A673 (cell line): ENCODE measurements at regions not wholly inside any gene's neighbourhood (a gene's known extent, or its start where the extent isn't known, plus 50 kb on each side); places are given as distances from the start of the nearest gene placed in this dataset.

Source experiments
- BruUV-seq: library from RNA; stranded (reverse); fragments of 400-500 nt; replicated peaks from 2 replicates; lab custom pipeline; 2021; lab: Mats Ljungman, UMichigan
- CTCF ChIA-PET: fragments of 300-600 bp; sonication (Branson Sonifier 250); formaldehyde crosslinking; loops from one replicate; lab custom pipeline; 2022; ENCODE audit warnings: antibody characterized with exemption; lab: Charles Lee
- POLR2A ChIA-PET: fragments of 300-600 bp; sonication (Branson Sonifier 250); formaldehyde crosslinking; loops from one replicate; lab custom pipeline; 2022; ENCODE audit warnings: antibody characterized with exemption; ENCODE audit not compliant: low non-redundant PET; lab: Charles Lee
- DNase-seq: peaks from one replicate; pipeline ENCODE4 v3.0.0-alpha.2; 2015; ENCODE audit warnings: low spot score
- H3K27ac ChIP-seq: fragments of 200-600 bp; sonication (generic); 2 replicates; pipeline ENCODE4 v1.5.1; 2016; ENCODE audit warnings: mixed run types, low read depth, mild to moderate bottlenecking, mixed read lengths, antibody characterized with exemption, low read length; ENCODE audit not compliant: poor library complexity, severe bottlenecking
- H3K27me3 ChIP-seq: fragments of 200-600 bp; sonication (generic); replicated peaks from 2 replicates; pipeline ENCODE4 v1.6.1; 2017; ENCODE audit warnings: mixed run types, low read depth, mild to moderate bottlenecking, mixed read lengths, antibody characterized with exemption, low read length; ENCODE audit not compliant: insufficient read depth, poor library complexity
- H3K36me3 ChIP-seq: fragments of 200-600 bp; sonication (generic); 2 replicates; pipeline ENCODE4 v1.6.1; 2016; ENCODE audit warnings: mixed run types, mild to moderate bottlenecking, mixed read lengths, antibody characterized with exemption, low read length; ENCODE audit not compliant: insufficient read depth, poor library complexity, severe bottlenecking
- H3K4me1 ChIP-seq: fragments of 200-600 bp; sonication (generic); 2 replicates; pipeline ENCODE4 v1.6.1; 2017; ENCODE audit warnings: mixed run types, mild to moderate bottlenecking, mixed read lengths, antibody characterized with exemption, low read length; ENCODE audit not compliant: insufficient read depth, poor library complexity, severe bottlenecking
- H3K4me3 ChIP-seq: fragments of 200-600 bp; sonication (generic); 2 replicates; pipeline ENCODE4 v1.5.1; 2016; ENCODE audit warnings: low read depth, mixed run types, mild to moderate bottlenecking, mixed read lengths, low read length; ENCODE audit not compliant: poor library complexity, severe bottlenecking
- H3K9me3 ChIP-seq: fragments of 200-600 bp; sonication (generic); 2 replicates; pipeline ENCODE4 v1.6.1; 2016; ENCODE audit warnings: mixed run types, low read depth, mild to moderate bottlenecking, mixed read lengths, antibody characterized with exemption, low read length; ENCODE audit not compliant: poor library complexity, severe bottlenecking
- CTCF ChIP-seq: fragments of 300-800, 200-600 bp; sonication (generic); conservative IDR thresholded peaks from 2 replicates; pipeline ENCODE4 v1.5.1; 2017; ENCODE audit warnings: low read depth, mild to moderate bottlenecking, antibody characterized with exemption, low read length, moderate library complexity, mixed read lengths
- EZH2 ChIP-seq: fragments of 200-600 bp; sonication (generic); IDR thresholded peaks from 2 replicates; pipeline ENCODE4 v1.6.1; 2017; ENCODE audit warnings: borderline replicate concordance, low read depth, mild to moderate bottlenecking, mixed read lengths, antibody characterized with exemption, low read length; ENCODE audit not compliant: poor library complexity, severe bottlenecking
- intact Hi-C: fragments of 100-400 bp; cut with micrococcal nuclease; formaldehyde crosslinking; loops from one replicate; pipeline ENCODE4 v1.10.0; 2022; ENCODE audit not compliant: unreplicated experiment

- CTCF ChIA-PET: no interaction called here
- H3K36me3 ChIP-seq: no peaks in the 10 kb centered on the region
- H3K4me3 ChIP-seq: no peak overlapping the region
- intact Hi-C loops: no loop called here
- no peak overlapping the region for H3K27ac ChIP-seq
- no peaks in the 10 kb centered on the region for H3K9me3 ChIP-seq
- no peaks in the 10 kb centered on the region for H3K4me1 ChIP-seq
- no peak for DNase-seq
- H3K27me3 ChIP-seq: no peaks in the 10 kb centered on the region
- POLR2A ChIA-PET: no interaction called here
- no peak for TF ChIP-seq EZH2
- no TSS peak for BruUV-seq
These were observed 255.5 kb upstream of the LRRC7 start for GRCh38 chr1:69312055-69312732.

DNA sequence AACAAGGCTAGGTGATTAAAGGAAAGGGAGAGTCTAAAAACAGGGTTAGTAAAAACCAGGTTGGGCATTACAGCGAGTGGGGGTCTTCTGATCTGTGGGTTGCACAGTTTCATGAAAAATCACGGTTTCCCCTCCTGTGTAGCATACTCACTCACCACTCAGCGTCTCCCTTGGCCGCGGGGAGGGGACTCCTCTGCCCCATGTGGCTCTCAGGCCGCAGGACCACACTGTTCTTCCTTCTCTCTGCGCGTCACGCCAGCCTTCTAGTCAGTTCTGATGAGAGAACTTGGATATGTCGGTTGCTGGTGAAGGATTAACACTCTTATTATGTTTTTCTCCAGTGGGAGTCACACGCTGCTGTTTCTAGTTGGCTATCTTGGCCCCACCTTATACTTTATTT lies 254.6 kb upstream of the LRRC7 start:
- no peaks in the 10 kb centered on the region for H3K27me3 ChIP-seq
- H3K4me1 ChIP-seq: no peaks in the 10 kb centered on the region
- no peak for TF ChIP-seq CTCF
- no peak for TF ChIP-seq EZH2
- DNase-seq: no peak
- intact Hi-C loops: no loop called here
- POLR2A ChIA-PET: no interaction called here
- BruUV-seq: no TSS peak
- no peak overlapping the region for H3K27ac ChIP-seq
- CTCF ChIA-PET: no interaction called here
- H3K4me3 ChIP-seq: no peak overlapping the region
- no peaks in the 10 kb centered on the region for H3K9me3 ChIP-seq
- H3K36me3 ChIP-seq: no peaks in the 10 kb centered on the region

DNA sequence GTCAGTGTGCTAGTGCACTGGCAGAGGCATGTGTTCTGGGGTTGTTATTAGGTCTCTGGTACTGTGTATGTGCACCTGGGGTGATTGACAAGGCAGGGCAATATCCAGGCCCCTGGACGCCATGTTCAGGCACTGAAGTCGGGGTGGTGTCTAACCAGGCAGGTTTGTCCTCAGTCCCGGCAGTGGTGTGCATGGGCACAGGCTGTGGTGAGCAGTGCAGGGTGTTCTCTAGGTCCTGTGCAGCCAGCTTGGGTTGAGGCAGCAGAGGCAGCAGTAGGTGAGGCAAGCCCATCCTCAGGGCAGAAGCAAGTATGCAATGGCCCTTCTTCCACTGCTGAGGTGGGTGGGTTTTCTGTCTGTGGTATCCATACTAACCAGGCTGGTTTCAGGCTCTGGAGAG lies 252.3 kb upstream of the LRRC7 start:
- CTCF ChIA-PET: no interaction called here
- POLR2A ChIA-PET: no interaction called here
- Histone ChIP-seq H3K9me3 (no peaks in the 10 kb centered on the region), H3K36me3 (no peaks in the 10 kb centered on the region), H3K27me3 (no peaks in the 10 kb centered on the region), H3K27ac (no peak overlapping the region), H3K4me1 (no peaks in the 10 kb centered on the region), H3K4me3 (no peak overlapping the region)
- no peak for TF ChIP-seq CTCF
- TF ChIP-seq EZH2: no peak
- intact Hi-C loops: no loop called here
- BruUV-seq: no TSS peak
- no peak for DNase-seq

DNA sequence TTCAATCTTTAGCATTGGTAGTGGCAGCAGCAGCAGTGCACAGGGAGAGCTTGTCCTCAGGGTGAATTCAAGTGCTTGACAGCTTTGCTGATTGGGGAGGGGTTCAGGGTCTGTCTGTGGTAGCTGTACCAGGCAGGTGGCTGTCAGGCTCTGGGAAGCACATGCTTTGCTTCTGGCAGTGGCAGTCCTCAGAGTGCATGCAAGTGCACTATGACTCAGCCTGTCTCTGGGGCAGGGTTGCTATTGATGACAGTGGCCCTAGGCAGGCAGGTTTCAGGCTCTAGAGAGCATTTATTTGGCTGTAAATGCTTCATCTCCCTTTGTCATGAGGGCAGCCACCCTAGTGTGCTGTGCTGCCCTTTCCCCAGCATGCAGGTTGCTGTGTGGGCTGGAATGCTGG lies 251.9 kb upstream of the LRRC7 start:
- Histone ChIP-seq H3K27ac (no peak overlapping the region), H3K4me1 (no peaks in the 10 kb centered on the region), H3K36me3 (no peaks in the 10 kb centered on the region), H3K9me3 (no peaks in the 10 kb centered on the region), H3K27me3 (no peaks in the 10 kb centered on the region), H3K4me3 (no peak overlapping the region)
- intact Hi-C loops: no loop called here
- TF ChIP-seq EZH2: no peak
- no peak for TF ChIP-seq CTCF
- ChIA-PET CTCF (no interaction called here), POLR2A (no interaction called here)
- no peak for DNase-seq
- no TSS peak for BruUV-seq
